ENCODE measurements at regions not wholly inside any gene's neighbourhood (a gene's known extent, or its start where the extent isn't known, plus 50 kb on each side); places are given as distances from the start of the nearest gene placed in this dataset.

- DNase-seq (ENCODE audit: low spot score), result no peak
Observed at GRCh38 chr3:20916951-20917606, 731.1 kb upstream of the SGO1 start.

- DNase-seq (ENCODE audit: low spot score), result no peak
Observed at GRCh38 chr3:20914310-20914709, 728.3 kb upstream of the SGO1 start.

GRCh38 chr3:20912406-20912805, 726.4 kb upstream of the SGO1 start:
- no peak for DNase-seq (ENCODE audit: low spot score)

- no peak for DNase-seq (ENCODE audit: low spot score)
Observed at GRCh38 chr3:20909511-20909910, 723.5 kb upstream of the SGO1 start.

GRCh38 chr3:20905210-20905805, 719.3 kb upstream of the SGO1 start:
- DNase-seq (ENCODE audit: low spot score), result no peak

- DNase-seq (ENCODE audit: low spot score), result no peak
Observed at GRCh38 chr3:20904671-20905070, 718.7 kb upstream of the SGO1 start.

- no peak for DNase-seq (ENCODE audit: low spot score)
Observed at GRCh38 chr3:20898962-20899361, 713.0 kb upstream of the SGO1 start.

- no peak for DNase-seq (ENCODE audit: low spot score)
Observed at GRCh38 chr3:20890111-20890519, 704.1 kb upstream of the SGO1 start.

GRCh38 chr3:20878691-20879090, 692.7 kb upstream of the SGO1 start:
- no peak for DNase-seq (ENCODE audit: low spot score)

GRCh38 chr3:20873235-20873634, 687.2 kb upstream of the SGO1 start:
- no peak for DNase-seq (ENCODE audit: low spot score)

GRCh38 chr3:20870106-20870899, 684.3 kb upstream of the SGO1 start:
- no peak for DNase-seq (ENCODE audit: low spot score)

- DNase-seq (ENCODE audit: low spot score), result no peak
Observed at GRCh38 chr3:20865803-20866202, 679.8 kb upstream of the SGO1 start.

GRCh38 chr3:20861454-20861853, 675.4 kb upstream of the SGO1 start:
- DNase-seq (ENCODE audit: low spot score), result no peak

GRCh38 chr3:20857636-20858035, 671.6 kb upstream of the SGO1 start:
- no peak for DNase-seq (ENCODE audit: low spot score)

GRCh38 chr3:20853890-20854289, 667.9 kb upstream of the SGO1 start:
- DNase-seq (ENCODE audit: low spot score), result no peak

- DNase-seq (ENCODE audit: low spot score), result no peak
Observed at GRCh38 chr3:20852712-20853111, 666.7 kb upstream of the SGO1 start.

GRCh38 chr3:20849975-20850374, 664.0 kb upstream of the SGO1 start:
- no peak for DNase-seq (ENCODE audit: low spot score)

GRCh38 chr3:20846832-20847231, 660.8 kb upstream of the SGO1 start:
- no peak for DNase-seq (ENCODE audit: low spot score)

GRCh38 chr3:20846066-20846465, 660.1 kb upstream of the SGO1 start:
- DNase-seq (ENCODE audit: low spot score), result no peak

- DNase-seq (ENCODE audit: low spot score), result no peak
Observed at GRCh38 chr3:20844851-20845250, 658.8 kb upstream of the SGO1 start.

- no peak for DNase-seq (ENCODE audit: low spot score)
Observed at GRCh38 chr3:20842594-20843436, 656.8 kb upstream of the SGO1 start.

GRCh38 chr3:20842002-20842401, 656.0 kb upstream of the SGO1 start:
- DNase-seq (ENCODE audit: low spot score), result no peak

Measured in HT-29 (cell line).